HFF-Myc (cell line): ENCODE measurements at regions not wholly inside any gene's neighbourhood (a gene's known extent, or its start where the extent isn't known, plus 50 kb on each side); places are given as distances from the start of the nearest gene placed in this dataset.

ENCODE experiments used
- DNase-seq: peaks from one replicate; pipeline ENCODE4 v3.0.0-alpha.2; 2011; ENCODE audit warnings: low read depth; ENCODE audit errors: extremely low read depth
- H3K4me3 ChIP-seq: replicated peaks from 2 replicates; pipeline ENCODE4 v1.5.1; 2011; ENCODE audit warnings: low read depth, mild to moderate bottlenecking, control low read depth, low read length
- TF ChIP-seq, protein P1 (sequence below): IDR thresholded peaks from 2 replicates; pipeline ENCODE4 v1.5.1; 2012; ENCODE audit warnings: mild to moderate bottlenecking, low read depth, low read length, control low read depth; ENCODE audit errors: missing control alignments

DNA sequence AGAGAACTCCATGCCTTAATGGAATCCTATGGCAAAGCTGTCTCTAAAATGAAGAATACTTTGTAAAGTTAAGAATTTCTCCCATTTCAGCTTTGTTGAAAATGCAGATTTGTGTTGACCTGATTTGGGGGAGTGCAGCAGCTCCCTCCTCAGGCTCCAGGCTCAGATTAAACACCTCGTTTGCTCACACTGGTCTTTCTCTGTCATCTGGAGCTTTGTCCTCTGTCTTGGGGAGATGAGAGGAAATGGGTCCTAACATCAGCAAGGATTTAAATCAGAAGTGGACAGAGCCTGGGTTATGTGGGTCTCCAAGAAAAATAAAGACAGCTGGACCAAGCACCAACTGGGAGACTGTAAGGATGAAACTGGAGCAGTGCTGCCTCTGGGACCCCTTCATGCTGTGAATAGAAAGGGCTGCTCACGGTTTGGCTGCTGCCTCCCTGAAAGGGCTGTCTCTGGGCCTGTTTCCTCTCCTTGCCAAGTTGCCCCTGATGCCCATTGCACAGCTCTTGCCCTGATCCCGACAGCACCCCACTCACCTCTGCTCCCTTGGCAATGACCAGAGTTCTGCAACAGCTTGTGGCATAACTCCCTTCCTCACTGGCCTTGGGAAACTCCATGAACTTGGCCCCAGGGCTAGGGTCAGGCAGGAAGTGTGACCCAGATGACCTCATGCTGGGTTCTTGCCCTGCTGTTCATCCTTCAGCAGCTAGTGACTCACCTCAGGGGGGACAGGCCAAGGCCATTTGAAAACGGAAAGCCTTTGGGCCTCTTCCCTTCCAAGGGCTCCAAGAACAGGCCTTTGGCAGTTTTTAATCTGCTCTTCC, 197.2 kb downstream of the CYP26B1 start:
- no peak for DNase-seq
- H3K4me3 ChIP-seq = no peak overlapping the region
- TF ChIP-seq, protein P1, sequence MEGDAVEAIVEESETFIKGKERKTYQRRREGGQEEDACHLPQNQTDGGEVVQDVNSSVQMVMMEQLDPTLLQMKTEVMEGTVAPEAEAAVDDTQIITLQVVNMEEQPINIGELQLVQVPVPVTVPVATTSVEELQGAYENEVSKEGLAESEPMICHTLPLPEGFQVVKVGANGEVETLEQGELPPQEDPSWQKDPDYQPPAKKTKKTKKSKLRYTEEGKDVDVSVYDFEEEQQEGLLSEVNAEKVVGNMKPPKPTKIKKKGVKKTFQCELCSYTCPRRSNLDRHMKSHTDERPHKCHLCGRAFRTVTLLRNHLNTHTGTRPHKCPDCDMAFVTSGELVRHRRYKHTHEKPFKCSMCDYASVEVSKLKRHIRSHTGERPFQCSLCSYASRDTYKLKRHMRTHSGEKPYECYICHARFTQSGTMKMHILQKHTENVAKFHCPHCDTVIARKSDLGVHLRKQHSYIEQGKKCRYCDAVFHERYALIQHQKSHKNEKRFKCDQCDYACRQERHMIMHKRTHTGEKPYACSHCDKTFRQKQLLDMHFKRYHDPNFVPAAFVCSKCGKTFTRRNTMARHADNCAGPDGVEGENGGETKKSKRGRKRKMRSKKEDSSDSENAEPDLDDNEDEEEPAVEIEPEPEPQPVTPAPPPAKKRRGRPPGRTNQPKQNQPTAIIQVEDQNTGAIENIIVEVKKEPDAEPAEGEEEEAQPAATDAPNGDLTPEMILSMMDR = no peak

DNA sequence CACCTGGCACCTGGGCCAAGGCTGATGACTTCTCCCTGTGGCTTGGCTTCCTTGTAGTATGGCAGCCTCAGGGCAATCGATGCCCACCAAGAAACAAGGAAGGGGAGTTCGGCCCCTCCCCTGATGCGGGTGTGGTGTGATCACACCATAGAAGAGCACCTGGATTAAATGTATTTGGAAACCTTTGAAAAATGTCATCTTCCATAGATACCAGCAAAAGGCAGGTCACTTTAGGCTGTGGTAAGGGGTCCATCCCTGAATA, 198.2 kb downstream of the CYP26B1 start:
- TF ChIP-seq, protein P1 = no peak
- H3K4me3 ChIP-seq = no peak overlapping the region
- no peak for DNase-seq

DNA sequence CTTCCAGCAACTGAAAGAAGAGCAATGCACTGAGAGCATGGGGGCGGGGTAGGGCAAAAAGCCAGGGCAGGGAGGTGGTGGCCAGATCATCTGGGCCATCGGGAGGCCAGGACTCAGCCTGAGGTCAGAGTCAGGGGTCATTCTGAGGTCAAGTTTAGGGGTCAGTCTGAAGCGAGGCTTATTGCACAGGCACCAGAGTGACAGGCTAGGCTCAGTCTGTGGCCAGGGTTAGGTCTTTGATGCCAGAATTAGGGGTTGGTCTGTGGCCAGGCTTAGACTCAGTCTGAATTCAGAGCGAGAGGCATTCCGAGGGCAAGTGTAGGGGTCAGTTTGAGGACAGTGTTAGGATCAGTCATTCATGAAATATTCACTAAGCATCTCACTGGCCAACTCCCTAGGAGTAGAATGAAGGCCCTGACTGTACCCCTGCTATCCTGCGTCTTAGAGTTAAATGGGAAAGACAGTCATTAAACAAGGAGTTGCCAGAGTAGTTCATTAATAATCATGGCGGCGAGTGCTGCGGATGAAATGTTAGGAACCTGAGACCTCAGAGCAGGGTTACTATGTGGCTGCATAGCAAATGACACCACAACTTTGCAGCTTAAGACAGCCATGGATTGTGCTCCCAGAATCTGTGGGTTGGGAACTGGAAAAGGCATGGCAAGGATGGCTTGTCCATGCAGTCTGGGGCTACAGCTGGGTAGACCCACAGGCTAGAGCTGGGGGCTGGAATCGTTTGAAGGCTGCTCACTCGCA, 198.7 kb downstream of the CYP26B1 start:
- no peak for DNase-seq
- H3K4me3 ChIP-seq = no peak overlapping the region
- TF ChIP-seq, protein P1 = no peak

DNA sequence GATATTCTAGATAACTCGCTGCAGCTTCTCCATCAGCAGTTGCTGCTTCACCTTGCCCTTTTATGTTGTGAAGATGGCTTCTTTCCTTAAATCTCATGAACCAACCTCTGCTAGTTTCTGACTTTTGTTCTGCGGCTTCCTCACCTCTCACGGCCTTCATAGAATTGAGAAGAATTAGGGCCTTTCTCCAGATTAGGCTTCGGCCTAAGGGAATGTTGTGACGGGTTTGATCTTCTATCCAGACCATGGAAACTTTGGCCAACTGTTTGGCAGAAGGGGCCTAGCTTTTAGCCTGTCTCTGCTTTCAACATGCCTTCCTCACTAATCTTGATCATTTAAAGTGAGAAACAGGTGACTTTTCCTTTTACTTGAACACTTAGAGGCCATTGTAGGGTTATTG, 199.9 kb downstream of the CYP26B1 start:
- TF ChIP-seq, protein P1 = no peak
- no peak for DNase-seq
- no peak overlapping the region for H3K4me3 ChIP-seq

DNA sequence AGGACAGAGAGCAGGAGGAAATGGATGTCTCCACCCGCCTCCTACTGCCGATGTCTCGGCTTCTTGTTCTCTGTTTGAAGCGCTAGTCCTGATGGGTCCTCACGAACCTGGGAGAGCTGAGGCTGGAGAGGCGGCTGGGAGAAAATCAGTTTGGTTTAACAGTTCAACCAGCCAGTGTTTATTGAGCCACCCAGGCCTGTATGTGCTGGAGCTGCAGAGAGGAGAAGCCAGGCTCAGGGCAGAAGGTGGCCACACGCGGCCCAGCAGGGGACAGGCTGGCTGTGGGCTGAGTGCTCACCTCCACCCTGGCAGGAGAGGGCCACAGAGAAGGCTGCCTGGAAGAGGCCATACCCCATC, 202.1 kb downstream of the CYP26B1 start:
- TF ChIP-seq, protein P1 = no peak
- no peak for DNase-seq
- H3K4me3 ChIP-seq = no peak overlapping the region

DNA sequence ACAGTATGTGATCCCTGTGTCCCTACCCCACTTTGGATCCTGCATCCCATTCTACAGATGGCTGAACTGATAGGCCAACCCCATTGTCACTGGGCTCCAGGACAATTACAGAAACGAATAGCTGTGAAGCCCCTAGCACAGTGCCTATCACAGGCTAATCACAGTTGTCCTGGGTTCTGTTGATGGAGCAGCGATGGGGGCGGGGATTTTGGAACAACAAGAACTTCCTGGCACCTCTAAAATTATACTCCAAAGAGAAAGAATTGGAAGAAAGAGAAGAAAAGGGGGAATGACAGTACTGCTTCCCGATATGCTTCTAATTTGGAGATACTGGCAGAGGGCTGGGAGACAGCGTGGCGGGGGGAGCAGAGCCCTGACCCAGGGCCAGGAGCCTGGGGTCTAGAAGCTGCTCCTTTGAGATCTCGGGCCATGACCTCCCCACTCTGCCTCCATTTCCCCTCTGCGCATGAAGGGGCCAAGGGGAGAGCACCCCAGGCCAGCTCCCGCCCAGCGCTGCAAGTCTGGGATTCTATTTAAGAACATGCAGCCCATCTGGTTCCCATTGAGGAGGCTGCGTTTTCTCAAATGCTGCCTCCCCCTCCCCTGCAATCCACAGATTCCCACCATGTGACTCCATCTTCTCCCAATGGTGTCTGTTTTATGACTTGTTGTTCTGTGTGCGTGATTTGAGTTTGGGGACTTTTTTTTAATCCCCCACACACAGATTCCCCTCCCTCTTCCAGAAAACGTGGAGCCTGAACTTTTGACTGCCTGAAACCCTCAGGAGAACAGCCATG, 202.7 kb downstream of the CYP26B1 start:
- H3K4me3 ChIP-seq = no peak overlapping the region
- no peak for DNase-seq
- TF ChIP-seq, protein P1 = no peak
